ENCODE measurements at regions not wholly inside any gene's neighbourhood (a gene's known extent, or its start where the extent isn't known, plus 50 kb on each side); places are given as distances from the start of the nearest gene placed in this dataset.

DNA sequence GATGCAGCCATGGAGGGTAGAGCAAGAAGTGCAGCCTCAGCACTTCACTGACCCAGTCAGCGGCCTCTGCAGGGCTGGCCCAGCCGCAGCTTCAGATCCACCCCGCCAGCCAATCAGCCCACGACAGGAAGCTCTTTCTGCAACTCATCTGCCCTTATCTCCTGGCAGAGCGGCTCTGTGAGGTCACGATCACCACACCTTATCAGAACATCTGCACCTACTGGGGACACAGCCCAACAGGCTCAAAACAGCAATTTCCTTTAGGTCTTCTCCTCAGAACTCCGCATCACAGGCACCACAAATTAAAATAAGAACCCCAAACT is 287.3 kb downstream of the BCL11B start:
- Histone ChIP-seq H3K4me3 (ENCODE audit: low read depth, low read length) (no peak overlapping the region), H3K9me3 (ENCODE audit: control insufficient read depth, low read length) (no peaks in the 10 kb centered on the region), H3K79me2 (no peaks in the 10 kb centered on the region), H2AFZ (no peak overlapping the region), H3K36me3 (ENCODE audit: control insufficient read depth, insufficient read depth, low read length) (no peaks in the 10 kb centered on the region), H3K27me3 (ENCODE audit: control insufficient read depth, insufficient read depth, low read length) (no peaks in the 10 kb centered on the region), H3K4me1 (no peaks in the 10 kb centered on the region), H3K4me2 (ENCODE audit: low read length) (no peak overlapping the region), H3K9ac (no peak overlapping the region), H3K27ac (no peak overlapping the region)
- TF ChIP-seq, protein P1, sequence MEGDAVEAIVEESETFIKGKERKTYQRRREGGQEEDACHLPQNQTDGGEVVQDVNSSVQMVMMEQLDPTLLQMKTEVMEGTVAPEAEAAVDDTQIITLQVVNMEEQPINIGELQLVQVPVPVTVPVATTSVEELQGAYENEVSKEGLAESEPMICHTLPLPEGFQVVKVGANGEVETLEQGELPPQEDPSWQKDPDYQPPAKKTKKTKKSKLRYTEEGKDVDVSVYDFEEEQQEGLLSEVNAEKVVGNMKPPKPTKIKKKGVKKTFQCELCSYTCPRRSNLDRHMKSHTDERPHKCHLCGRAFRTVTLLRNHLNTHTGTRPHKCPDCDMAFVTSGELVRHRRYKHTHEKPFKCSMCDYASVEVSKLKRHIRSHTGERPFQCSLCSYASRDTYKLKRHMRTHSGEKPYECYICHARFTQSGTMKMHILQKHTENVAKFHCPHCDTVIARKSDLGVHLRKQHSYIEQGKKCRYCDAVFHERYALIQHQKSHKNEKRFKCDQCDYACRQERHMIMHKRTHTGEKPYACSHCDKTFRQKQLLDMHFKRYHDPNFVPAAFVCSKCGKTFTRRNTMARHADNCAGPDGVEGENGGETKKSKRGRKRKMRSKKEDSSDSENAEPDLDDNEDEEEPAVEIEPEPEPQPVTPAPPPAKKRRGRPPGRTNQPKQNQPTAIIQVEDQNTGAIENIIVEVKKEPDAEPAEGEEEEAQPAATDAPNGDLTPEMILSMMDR (IDR thresholded peaks at IDR 0.05), result no peak

DNA sequence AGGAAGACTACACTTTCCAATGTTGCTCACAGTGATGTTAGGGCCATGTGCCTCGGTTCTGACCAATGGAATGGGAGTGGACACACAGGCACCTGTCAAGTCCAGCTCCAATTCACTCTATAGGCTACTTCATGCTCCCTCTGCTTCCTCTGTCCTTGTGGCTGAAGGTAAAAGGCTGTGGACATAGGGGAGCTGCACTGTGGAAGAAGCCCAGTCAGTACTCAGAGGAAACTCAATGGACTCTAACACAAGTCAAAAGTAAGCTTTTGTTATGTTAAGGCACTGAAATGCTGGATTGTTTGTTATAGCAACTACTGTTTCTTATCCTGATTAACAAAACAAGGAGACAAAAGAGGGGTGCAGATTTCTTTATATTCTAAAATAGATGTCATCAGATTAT is 278.2 kb downstream of the BCL11B start:
- Histone ChIP-seq H3K4me3 (ENCODE audit: low read depth, low read length) (no peak overlapping the region), H3K79me2 (no peaks in the 10 kb centered on the region), H3K27me3 (ENCODE audit: control insufficient read depth, insufficient read depth, low read length) (no peaks in the 10 kb centered on the region), H3K4me2 (ENCODE audit: low read length) (no peak overlapping the region), H3K9ac (no peak overlapping the region), H3K4me1 (no peaks in the 10 kb centered on the region), H3K27ac (no peak overlapping the region), H3K36me3 (ENCODE audit: control insufficient read depth, insufficient read depth, low read length) (no peaks in the 10 kb centered on the region), H2AFZ (no peak overlapping the region), H3K9me3 (ENCODE audit: control insufficient read depth, low read length) (no peaks in the 10 kb centered on the region)
- TF ChIP-seq, protein P1 (IDR thresholded peaks at IDR 0.05), result no peak

DNA sequence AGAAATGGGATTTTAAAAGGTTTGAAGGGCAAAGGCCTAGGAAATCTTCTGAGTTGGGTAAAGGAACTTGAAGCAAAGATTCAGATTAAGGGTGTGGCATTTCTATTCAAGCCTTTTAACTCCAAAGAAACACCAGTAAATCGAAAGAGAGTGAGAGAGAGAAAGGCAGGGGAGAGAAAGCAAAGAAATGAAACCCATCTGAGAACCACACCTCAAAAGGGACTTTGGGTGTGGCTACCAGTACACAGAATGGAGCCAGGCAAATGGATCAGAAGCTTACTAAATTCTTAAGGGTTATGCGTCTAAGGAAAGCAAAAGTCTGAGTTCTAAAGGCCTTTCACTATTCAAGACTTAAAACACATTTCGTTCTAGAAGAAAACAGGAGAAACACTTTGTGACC is 277.4 kb downstream of the BCL11B start:
- Histone ChIP-seq H3K36me3 (ENCODE audit: control insufficient read depth, insufficient read depth, low read length) (no peaks in the 10 kb centered on the region), H3K4me2 (ENCODE audit: low read length) (no peak overlapping the region), H2AFZ (no peak overlapping the region), H3K27ac (no peak overlapping the region), H3K27me3 (ENCODE audit: control insufficient read depth, insufficient read depth, low read length) (no peaks in the 10 kb centered on the region), H3K9me3 (ENCODE audit: control insufficient read depth, low read length) (no peaks in the 10 kb centered on the region), H3K9ac (no peak overlapping the region), H3K4me3 (ENCODE audit: low read depth, low read length) (no peak overlapping the region), H3K79me2 (no peaks in the 10 kb centered on the region), H3K4me1 (no peaks in the 10 kb centered on the region)
- TF ChIP-seq, protein P1 (IDR thresholded peaks at IDR 0.05), result no peak

DNA sequence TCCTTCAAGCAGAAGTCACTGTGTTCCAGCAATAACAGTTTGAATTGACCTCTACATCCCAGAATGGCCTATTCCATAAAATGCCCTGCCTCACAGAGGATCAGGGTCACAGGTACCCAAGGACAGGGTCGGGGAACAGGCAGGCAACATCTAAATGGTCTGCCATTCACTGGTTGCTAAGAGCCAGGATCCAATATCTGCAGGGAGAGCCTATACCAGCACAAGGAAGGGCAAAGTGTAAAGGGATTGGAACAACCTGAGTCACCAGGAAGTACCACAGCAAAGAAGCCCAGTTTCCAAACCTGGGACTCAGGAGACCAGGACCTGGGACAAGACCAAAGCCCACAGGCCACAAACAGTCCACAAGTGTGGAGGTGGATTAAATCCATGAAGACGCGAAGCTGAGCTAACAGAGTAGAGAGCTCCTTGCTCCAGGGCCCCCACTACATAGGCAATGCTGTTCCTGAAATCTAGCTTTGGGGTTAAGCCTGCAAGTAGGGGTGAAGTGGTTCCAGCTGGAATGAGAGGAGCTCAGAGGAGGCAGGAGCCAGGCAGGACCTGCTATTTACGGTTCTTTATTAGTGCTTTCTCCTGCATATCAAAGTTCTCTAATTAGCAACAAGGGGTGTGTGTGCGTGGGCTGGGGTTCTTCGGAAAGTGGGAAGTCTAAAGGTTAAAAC is 274.3 kb downstream of the BCL11B start:
- H3K4me2 ChIP-seq (ENCODE audit: low read length), result no peak overlapping the region
- no peaks in the 10 kb centered on the region for H3K79me2 ChIP-seq
- no peaks in the 10 kb centered on the region for H3K9me3 ChIP-seq (ENCODE audit: control insufficient read depth, low read length)
- H3K27ac ChIP-seq, result no peak overlapping the region
- H3K4me3 ChIP-seq (ENCODE audit: low read depth, low read length), result no peak overlapping the region
- no peaks in the 10 kb centered on the region for H3K36me3 ChIP-seq (ENCODE audit: control insufficient read depth, insufficient read depth, low read length)
- H3K4me1 ChIP-seq, result no peaks in the 10 kb centered on the region
- no peak overlapping the region for H2AFZ ChIP-seq
- no peak overlapping the region for H3K9ac ChIP-seq
- no peaks in the 10 kb centered on the region for H3K27me3 ChIP-seq (ENCODE audit: control insufficient read depth, insufficient read depth, low read length)
- TF ChIP-seq, protein P1 (IDR thresholded peaks at IDR 0.05), result no peak

DNA sequence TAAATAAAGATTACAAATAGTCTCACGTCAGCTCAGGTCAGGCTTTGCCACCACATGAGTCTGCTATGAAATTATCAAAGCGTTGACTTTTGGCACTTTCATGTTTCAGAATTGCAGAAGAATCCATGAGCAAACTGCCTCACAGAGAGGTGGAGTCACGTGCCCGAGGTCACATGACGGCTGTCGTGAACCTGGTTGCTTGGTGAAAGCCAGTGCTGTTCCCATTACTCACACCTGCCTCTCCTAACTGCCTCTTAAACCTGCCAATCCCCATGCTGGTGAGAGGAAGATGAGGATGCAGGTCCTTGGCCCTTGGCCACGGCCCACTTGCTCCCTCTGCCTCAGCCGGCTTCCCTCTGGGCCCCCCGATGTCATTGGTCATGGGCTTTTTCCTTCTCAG is 272.7 kb downstream of the BCL11B start:
- H3K4me1 ChIP-seq, result no peaks in the 10 kb centered on the region
- no peak overlapping the region for H3K4me2 ChIP-seq (ENCODE audit: low read length)
- H3K27ac ChIP-seq, result no peak overlapping the region
- TF ChIP-seq, protein P1 (IDR thresholded peaks at IDR 0.05), result no peak
- no peak overlapping the region for H2AFZ ChIP-seq
- no peak overlapping the region for H3K4me3 ChIP-seq (ENCODE audit: low read depth, low read length)
- H3K27me3 ChIP-seq (ENCODE audit: control insufficient read depth, insufficient read depth, low read length), result no peaks in the 10 kb centered on the region
- no peaks in the 10 kb centered on the region for H3K36me3 ChIP-seq (ENCODE audit: control insufficient read depth, insufficient read depth, low read length)
- H3K9me3 ChIP-seq (ENCODE audit: control insufficient read depth, low read length), result no peaks in the 10 kb centered on the region
- H3K79me2 ChIP-seq, result no peaks in the 10 kb centered on the region
- no peak overlapping the region for H3K9ac ChIP-seq
